Ishikawa (cell line): ENCODE measurements at regions not wholly inside any gene's neighbourhood (a gene's known extent, or its start where the extent isn't known, plus 50 kb on each side); places are given as distances from the start of the nearest gene placed in this dataset.

Source experiments
- CEBPB ChIP-seq: IDR thresholded peaks from 2 replicates; pipeline ENCODE4 v1.6.1; 2012
- CREB1 ChIP-seq: IDR thresholded peaks from 2 replicates; pipeline ENCODE4 v1.6.1; 2012; ENCODE audit warnings: low read depth
- EGR1 ChIP-seq: IDR thresholded peaks from 2 replicates; pipeline ENCODE4 v1.6.1; 2012
- EP300 ChIP-seq: IDR thresholded peaks from 2 replicates; pipeline ENCODE4 v1.6.1; 2012; ENCODE audit warnings: borderline replicate concordance
- FOXM1 ChIP-seq: IDR thresholded peaks from 2 replicates; pipeline ENCODE4 v1.6.1; 2012; ENCODE audit warnings: low read depth, borderline replicate concordance
- NFIC ChIP-seq: IDR thresholded peaks from 2 replicates; pipeline ENCODE4 v1.6.1; 2012
- RAD21 ChIP-seq: IDR thresholded peaks from 2 replicates; pipeline ENCODE4 v1.6.1; 2012; ENCODE audit warnings: low read depth
- TAF1 ChIP-seq: IDR thresholded peaks from 2 replicates; pipeline ENCODE4 v1.6.1; 2012; ENCODE audit warnings: low read depth, mild to moderate bottlenecking
- TCF12 ChIP-seq: IDR thresholded peaks from 2 replicates; pipeline ENCODE4 v1.6.1; 2012; ENCODE audit warnings: low read depth
- TEAD4 ChIP-seq: IDR thresholded peaks from 2 replicates; pipeline ENCODE4 v1.6.1; 2012
- YY1 ChIP-seq: IDR thresholded peaks from 2 replicates; pipeline ENCODE4 v1.6.1; 2012; ENCODE audit warnings: low read depth
- ZBTB7A ChIP-seq: IDR thresholded peaks from 2 replicates; pipeline ENCODE4 v1.6.1; 2012; ENCODE audit warnings: low read depth
- TF ChIP-seq, protein P1 (sequence below): IDR thresholded peaks from 2 replicates; pipeline ENCODE4 v1.6.1; 2012; ENCODE audit warnings: low read depth, mild to moderate bottlenecking
- TF ChIP-seq, protein P2 (sequence below): IDR thresholded peaks from 2 replicates; pipeline ENCODE4 v1.6.1; 2012
- TF ChIP-seq, protein P3 (sequence below): IDR thresholded peaks from 2 replicates; pipeline ENCODE4 v1.6.1; 2012

DNA sequence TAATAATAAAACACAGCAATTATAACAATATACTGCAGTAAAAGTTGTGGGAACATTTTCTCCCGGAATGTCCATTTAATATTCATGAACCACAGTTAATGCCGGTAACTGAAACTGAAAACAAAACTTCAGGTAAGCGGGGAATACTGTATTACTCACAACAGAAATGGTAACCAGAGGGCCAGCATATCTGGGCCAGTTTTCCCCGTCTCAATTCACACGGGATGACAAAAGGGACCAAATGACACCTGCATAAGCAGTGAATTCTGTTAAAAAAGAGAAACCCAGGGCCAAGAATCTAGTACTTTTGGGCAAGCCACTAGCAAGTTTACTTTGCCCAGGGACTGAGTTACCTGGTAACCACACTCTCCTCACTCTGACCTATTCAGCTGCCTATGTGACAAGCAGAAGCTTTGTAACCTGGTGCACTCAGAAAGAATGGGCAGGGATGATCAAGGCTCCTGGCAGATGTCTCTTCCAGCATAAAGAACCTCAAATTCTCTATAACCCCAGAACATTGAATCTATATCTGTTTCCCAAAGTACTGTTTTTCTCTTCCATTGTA, 1171.2 kb downstream of the DIAPH3 start:
- TF ChIP-seq EGR1 (no peak), TAF1 (no peak), YY1 (no peak), ZBTB7A (no peak), FOXM1 (no peak), CREB1 (no peak), EP300 (no peak), CEBPB (no peak), TCF12 (no peak), NFIC (no peak), RAD21 (no peak), TEAD4 (no peak)
- TF ChIP-seq, protein P1, sequence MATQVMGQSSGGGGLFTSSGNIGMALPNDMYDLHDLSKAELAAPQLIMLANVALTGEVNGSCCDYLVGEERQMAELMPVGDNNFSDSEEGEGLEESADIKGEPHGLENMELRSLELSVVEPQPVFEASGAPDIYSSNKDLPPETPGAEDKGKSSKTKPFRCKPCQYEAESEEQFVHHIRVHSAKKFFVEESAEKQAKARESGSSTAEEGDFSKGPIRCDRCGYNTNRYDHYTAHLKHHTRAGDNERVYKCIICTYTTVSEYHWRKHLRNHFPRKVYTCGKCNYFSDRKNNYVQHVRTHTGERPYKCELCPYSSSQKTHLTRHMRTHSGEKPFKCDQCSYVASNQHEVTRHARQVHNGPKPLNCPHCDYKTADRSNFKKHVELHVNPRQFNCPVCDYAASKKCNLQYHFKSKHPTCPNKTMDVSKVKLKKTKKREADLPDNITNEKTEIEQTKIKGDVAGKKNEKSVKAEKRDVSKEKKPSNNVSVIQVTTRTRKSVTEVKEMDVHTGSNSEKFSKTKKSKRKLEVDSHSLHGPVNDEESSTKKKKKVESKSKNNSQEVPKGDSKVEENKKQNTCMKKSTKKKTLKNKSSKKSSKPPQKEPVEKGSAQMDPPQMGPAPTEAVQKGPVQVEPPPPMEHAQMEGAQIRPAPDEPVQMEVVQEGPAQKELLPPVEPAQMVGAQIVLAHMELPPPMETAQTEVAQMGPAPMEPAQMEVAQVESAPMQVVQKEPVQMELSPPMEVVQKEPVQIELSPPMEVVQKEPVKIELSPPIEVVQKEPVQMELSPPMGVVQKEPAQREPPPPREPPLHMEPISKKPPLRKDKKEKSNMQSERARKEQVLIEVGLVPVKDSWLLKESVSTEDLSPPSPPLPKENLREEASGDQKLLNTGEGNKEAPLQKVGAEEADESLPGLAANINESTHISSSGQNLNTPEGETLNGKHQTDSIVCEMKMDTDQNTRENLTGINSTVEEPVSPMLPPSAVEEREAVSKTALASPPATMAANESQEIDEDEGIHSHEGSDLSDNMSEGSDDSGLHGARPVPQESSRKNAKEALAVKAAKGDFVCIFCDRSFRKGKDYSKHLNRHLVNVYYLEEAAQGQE = no peak
- TF ChIP-seq, protein P2, sequence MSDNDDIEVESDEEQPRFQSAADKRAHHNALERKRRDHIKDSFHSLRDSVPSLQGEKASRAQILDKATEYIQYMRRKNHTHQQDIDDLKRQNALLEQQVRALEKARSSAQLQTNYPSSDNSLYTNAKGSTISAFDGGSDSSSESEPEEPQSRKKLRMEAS = no peak
- TF ChIP-seq, protein P3, sequence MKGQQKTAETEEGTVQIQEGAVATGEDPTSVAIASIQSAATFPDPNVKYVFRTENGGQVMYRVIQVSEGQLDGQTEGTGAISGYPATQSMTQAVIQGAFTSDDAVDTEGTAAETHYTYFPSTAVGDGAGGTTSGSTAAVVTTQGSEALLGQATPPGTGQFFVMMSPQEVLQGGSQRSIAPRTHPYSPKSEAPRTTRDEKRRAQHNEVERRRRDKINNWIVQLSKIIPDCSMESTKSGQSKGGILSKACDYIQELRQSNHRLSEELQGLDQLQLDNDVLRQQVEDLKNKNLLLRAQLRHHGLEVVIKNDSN = no peak

DNA sequence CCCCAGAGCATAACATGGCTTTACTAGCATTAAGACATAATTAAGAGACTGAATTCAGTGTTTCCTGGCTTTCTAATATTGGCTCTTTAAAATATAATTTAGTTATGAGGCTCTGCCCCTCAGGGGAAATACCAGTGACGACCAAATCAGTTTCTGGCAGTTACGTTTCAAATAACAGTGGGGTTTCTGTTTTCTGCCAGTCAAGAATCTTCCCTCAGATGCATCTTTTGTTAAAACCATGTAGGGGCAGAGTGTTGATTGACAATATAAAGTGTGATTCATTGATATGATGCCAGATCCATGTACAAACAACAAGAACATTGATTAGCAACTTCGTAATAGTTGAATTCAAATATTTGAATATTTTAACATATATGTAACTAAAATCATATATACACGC, 1169.7 kb downstream of the DIAPH3 start:
- no peak for TF ChIP-seq EGR1
- TF ChIP-seq, protein P2 = no peak
- no peak for TF ChIP-seq EP300
- TF ChIP-seq, protein P3 = no peak
- no peak for TF ChIP-seq RAD21
- no peak for TF ChIP-seq YY1
- no peak for TF ChIP-seq FOXM1
- no peak for TF ChIP-seq CREB1
- TF ChIP-seq TAF1 = no peak
- no peak for TF ChIP-seq ZBTB7A
- no peak for TF ChIP-seq TCF12
- no peak for TF ChIP-seq NFIC
- no peak for TF ChIP-seq CEBPB
- TF ChIP-seq, protein P1 = no peak
- no peak for TF ChIP-seq TEAD4

DNA sequence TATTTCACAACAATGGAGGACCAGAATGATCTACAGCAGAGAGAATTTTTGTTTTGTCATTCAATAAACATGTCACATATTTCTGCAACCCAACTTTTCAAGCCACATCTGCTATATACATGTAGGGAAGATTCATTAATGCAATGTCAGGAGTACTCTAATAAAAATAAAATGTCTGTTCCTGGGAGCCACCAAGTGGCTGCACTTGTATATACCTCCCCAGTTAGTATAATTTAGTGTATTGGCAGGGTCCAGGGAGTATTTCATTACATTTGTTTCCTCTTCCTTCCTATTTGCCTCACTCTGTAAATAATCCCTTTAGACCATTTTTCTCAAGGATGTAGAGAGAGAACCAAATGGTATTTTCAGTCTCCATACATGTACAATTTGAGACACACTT, 1169.0 kb downstream of the DIAPH3 start:
- TF ChIP-seq, protein P3 = no peak
- TF ChIP-seq EGR1 = no peak
- no peak for TF ChIP-seq FOXM1
- TF ChIP-seq, protein P1 = no peak
- 0 out of 2 replicates have a peak, but pooled peaks have one; percentile 18 for TF ChIP-seq RAD21

DNA sequence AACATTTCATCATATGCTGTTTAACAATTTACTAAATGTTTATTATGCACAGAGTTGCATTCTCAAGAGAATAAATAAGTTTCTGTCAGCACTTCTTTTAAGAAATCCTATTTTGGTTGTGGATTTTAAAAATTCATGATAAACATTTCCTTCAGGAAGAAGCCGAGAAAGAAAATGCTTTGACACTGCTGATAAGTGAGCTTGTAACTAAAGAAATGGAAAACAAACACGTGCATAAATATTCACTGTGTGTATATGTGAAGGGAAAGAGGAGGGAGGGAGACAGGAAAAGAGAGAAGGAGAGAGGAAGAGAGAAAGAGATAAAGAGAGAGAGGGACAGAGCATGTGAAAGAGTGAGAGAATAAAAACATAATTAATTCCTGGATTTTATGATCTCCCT, 1165.0 kb downstream of the DIAPH3 start:
- no peak for TF ChIP-seq TCF12
- no peak for TF ChIP-seq EP300
- TF ChIP-seq TAF1 = no peak
- TF ChIP-seq, protein P2 = no peak
- TF ChIP-seq CEBPB = no peak
- no peak for TF ChIP-seq CREB1
- TF ChIP-seq, protein P3 = no peak
- no peak for TF ChIP-seq YY1
- TF ChIP-seq ZBTB7A = no peak
- no peak for TF ChIP-seq TEAD4
- no peak for TF ChIP-seq EGR1
- TF ChIP-seq FOXM1 = no peak
- TF ChIP-seq, protein P1 = no peak
- TF ChIP-seq RAD21 = no peak
